C4-2B (cell line): ENCODE measurements at regions not wholly inside any gene's neighbourhood (a gene's known extent, or its start where the extent isn't known, plus 50 kb on each side); places are given as distances from the start of the nearest gene placed in this dataset.

Experiments
- H3K27ac ChIP-seq: fragments of 450-650 bp; 2 replicates; pipeline ENCODE4 v1.5.1; 2017
- CTCF ChIP-seq: fragments of 450-650 bp; conservative IDR thresholded peaks from 2 replicates; pipeline ENCODE4 v1.5.1; 2017; ENCODE audit warnings: mild to moderate bottlenecking
- ZFX ChIP-seq: fragments of 450-650 bp; IDR thresholded peaks from 2 replicates; pipeline ENCODE4 v1.6.1; 2017

GRCh38 chr16:5549802-5550201, 452.2 kb upstream of the EEF2KMT start:
- no peak overlapping the region for H3K27ac ChIP-seq
- TF ChIP-seq CTCF = no peak
- TF ChIP-seq ZFX = no peak

- H3K27ac ChIP-seq = no peak overlapping the region
- TF ChIP-seq ZFX (no peak), CTCF (no peak)
Measured at GRCh38 chr16:5541356-5541755, 443.8 kb upstream of the EEF2KMT start.

- H3K27ac ChIP-seq = no peak overlapping the region
- TF ChIP-seq CTCF (no peak), ZFX (no peak)
Measured at GRCh38 chr16:5537347-5537746, 439.8 kb upstream of the EEF2KMT start.

- no peak overlapping the region for H3K27ac ChIP-seq
- TF ChIP-seq CTCF = no peak
- no peak for TF ChIP-seq ZFX
Measured at GRCh38 chr16:5533321-5533888, 435.8 kb upstream of the EEF2KMT start.

- TF ChIP-seq CTCF (no peak), ZFX (no peak)
- no peak overlapping the region for H3K27ac ChIP-seq
Measured at GRCh38 chr16:5527817-5528216, 430.2 kb upstream of the EEF2KMT start.

- TF ChIP-seq ZFX (no peak), CTCF (no peak)
- H3K27ac ChIP-seq = no peak overlapping the region
Measured at GRCh38 chr16:5526826-5527225, 429.2 kb upstream of the EEF2KMT start.

- TF ChIP-seq CTCF = no peak
- no peak for TF ChIP-seq ZFX
- no peak overlapping the region for H3K27ac ChIP-seq
Measured at GRCh38 chr16:5523829-5524228, 426.2 kb upstream of the EEF2KMT start.
